CD4-positive, alpha-beta T cell (primary cell): ENCODE measurements at regions not wholly inside any gene's neighbourhood (a gene's known extent, or its start where the extent isn't known, plus 50 kb on each side); places are given as distances from the start of the nearest gene placed in this dataset.

ENCODE experiments used
- ATAC-seq: fragments of 200-7000 bp; cut with Tn5 transposase; one replicate; pipeline ENCODE4 v1.10.0; 2022; ENCODE audit warnings: mild to moderate bottlenecking; ENCODE audit not compliant: poor library complexity
- CTCF ChIA-PET: fragments of 350-600 bp; sonication (Branson Sonifier 250); formaldehyde crosslinking; loops from one replicate; lab custom pipeline; 2021; ENCODE audit warnings: antibody characterized with exemption, inconsistent platforms; lab: Charles Lee
- POLR2A ChIA-PET: fragments of 350-600 bp; sonication (Branson Sonifier 250); formaldehyde crosslinking; loops from one replicate; lab custom pipeline; 2021; ENCODE audit warnings: antibody characterized with exemption, inconsistent platforms; lab: Charles Lee
- DNase-seq, 14 experiments: peaks; one replicate each; pipeline ENCODE4 v3.0.0-alpha.2; 2013 to 2020; ENCODE audit warnings: mixed read lengths in 2 of 14
- H3K27ac ChIP-seq, 2 donors: one replicate each; pipeline versions ENCODE4 v1.5.1 to v1.7.0; 2013; ENCODE audit warnings: low read length in 2 of 2, low read depth in 1 of 2, mild to moderate bottlenecking in 1 of 2
- H3K27me3 ChIP-seq, 2 experiments: 1 replicate in 1 of 2; 2 replicates in 1 of 2; pipeline versions ENCODE4 v1.6.1 to v1.7.0; 2013; ENCODE audit warnings: low read length in 2 of 2, control low read depth in 1 of 2, mild to moderate bottlenecking in 1 of 2, moderate library complexity in 1 of 2; ENCODE audit not compliant: insufficient read depth in 2 of 2, control insufficient read depth in 1 of 2
- H3K36me3 ChIP-seq: one replicate; pipeline ENCODE4 v1.6.1; 2013; ENCODE audit warnings: low read length, control low read depth; ENCODE audit not compliant: insufficient read depth
- H3K4me1 ChIP-seq: one replicate; pipeline ENCODE4 v1.6.1; 2013; ENCODE audit warnings: low read length, control low read depth; ENCODE audit not compliant: insufficient read depth
- H3K4me3 ChIP-seq: one replicate; pipeline ENCODE4 v1.5.1; 2013; ENCODE audit warnings: mild to moderate bottlenecking, low read length, moderate library complexity
- H3K9me3 ChIP-seq, 2 experiments: 1 replicate in 1 of 2; 2 replicates in 1 of 2; pipeline versions ENCODE4 v1.6.1 to v1.7.0; 2013; ENCODE audit warnings: low read length in 2 of 2, mild to moderate bottlenecking in 2 of 2, control low read depth in 1 of 2, moderate library complexity in 1 of 2; ENCODE audit not compliant: control insufficient read depth in 1 of 2, insufficient read depth in 1 of 2
- H3K27ac Mint-ChIP-seq: one replicate; pipeline ENCODE4 v1.8.0; 2020; ENCODE audit warnings: mixed read lengths
- H3K27me3 Mint-ChIP-seq: one replicate; pipeline ENCODE4 v1.8.0; 2021; ENCODE audit warnings: mixed read lengths
- H3K36me3 Mint-ChIP-seq: one replicate; pipeline ENCODE4 v1.8.0; 2021; ENCODE audit warnings: low read depth, mixed read lengths
- H3K4me1 Mint-ChIP-seq: one replicate; pipeline ENCODE4 v1.8.0; 2021; ENCODE audit warnings: low read depth, mixed read lengths
- H3K4me3 Mint-ChIP-seq: one replicate; pipeline ENCODE4 v1.8.0; 2020; ENCODE audit warnings: mild to moderate bottlenecking, mixed read lengths
- H3K9me3 Mint-ChIP-seq: one replicate; pipeline ENCODE4 v1.8.0; 2020; ENCODE audit warnings: mixed read lengths
- CTCF ChIP-seq: fragments of 200-600 bp; IDR thresholded peaks from one replicate; pipeline ENCODE4 v1.8.0; 2022; ENCODE audit warnings: antibody characterized with exemption, mild to moderate bottlenecking
- intact Hi-C, 2 experiments: fragments of 100-400 bp; cut with DNase I in 1 of 2; cut with micrococcal nuclease in 1 of 2; formaldehyde crosslinking; loops; one replicate each; pipeline versions ENCODE4 v1.15.1 to v1.9.0; 2023 to 2025; cut with DNase I, micrococcal nuclease

GRCh38 chr14:36001936-36002335, 174.6 kb downstream of the PTCSC3 start:
- ChIA-PET CTCF (no interaction called here), POLR2A (no interaction called here)
- Mint-ChIP-seq H3K36me3 (no peaks in the 10 kb centered on the region), H3K9me3 (no peaks in the 10 kb centered on the region), H3K4me1 (no peaks in the 10 kb centered on the region), H3K27ac (no peak overlapping the region), H3K4me3 (no peak overlapping the region), H3K27me3 (peaks cover 4% of the 10 kb centered on the region)
- H3K9me3 ChIP-seq: no peaks in the 10 kb centered on the region
- H3K27me3 ChIP-seq: peaks cover 3 to 4% of the 10 kb centered on the region in 2 experiments
- H3K27ac ChIP-seq: no peak overlapping the region
- TF ChIP-seq CTCF: no peak
- ATAC-seq (no peak), DNase-seq (no peak)
- no peaks in the 10 kb centered on the region for H3K36me3 ChIP-seq
- intact Hi-C loops: no loop called here
- H3K4me3 ChIP-seq: no peak overlapping the region
- no peaks in the 10 kb centered on the region for H3K4me1 ChIP-seq

- no peaks in the 10 kb centered on the region for H3K9me3 Mint-ChIP-seq
- CTCF ChIA-PET: interaction anchor here (1.1 kb wide), 1 partner anchor 11 kb away, joined by 3 read pairs; no protein-coding TSS in a partner anchor
- H3K4me3 Mint-ChIP-seq: no peak overlapping the region
- no peaks in the 10 kb centered on the region for H3K4me1 Mint-ChIP-seq
- ATAC-seq (no peak), DNase-seq (no peak)
- no peak overlapping the region for H3K4me3 ChIP-seq
- no peaks in the 10 kb centered on the region for H3K36me3 Mint-ChIP-seq
- H3K27me3 ChIP-seq: peaks cover 3 to 4% of the 10 kb centered on the region in 2 experiments
- H3K27ac ChIP-seq: no peak overlapping the region
- H3K9me3 ChIP-seq: no peaks in the 10 kb centered on the region
- intact Hi-C loops: no loop called here
- H3K27ac Mint-ChIP-seq: no peak overlapping the region
- peaks cover 4% of the 10 kb centered on the region for H3K27me3 Mint-ChIP-seq
- no peak for TF ChIP-seq CTCF
- POLR2A ChIA-PET: no interaction called here
- no peaks in the 10 kb centered on the region for H3K36me3 ChIP-seq
- H3K4me1 ChIP-seq: no peaks in the 10 kb centered on the region
Measured at GRCh38 chr14:35999294-35999693, 173.2 kb downstream of the BRMS1L start.

DNA sequence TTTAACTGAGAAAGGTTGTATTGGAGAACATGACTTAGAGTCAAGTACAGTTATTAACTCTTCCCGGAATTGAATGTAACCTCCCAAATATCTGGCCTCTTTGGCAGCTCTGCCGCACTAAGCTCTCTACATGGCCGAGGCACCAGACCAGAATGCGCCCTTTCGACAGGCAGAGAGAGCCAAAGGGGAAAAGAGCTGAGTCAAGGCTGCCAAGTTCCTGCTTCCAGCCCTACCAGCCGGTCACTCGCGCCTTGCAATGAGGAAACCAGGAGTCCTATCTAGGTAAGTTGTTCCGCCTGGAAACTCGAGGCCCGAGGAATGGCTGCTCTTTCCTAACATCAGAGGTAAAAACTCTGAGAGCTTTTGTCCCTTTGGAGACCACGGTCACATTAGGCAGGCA, 172.2 kb downstream of the BRMS1L start:
- H3K27me3 Mint-ChIP-seq: peaks cover 4% of the 10 kb centered on the region
- Histone ChIP-seq H3K27me3 (peaks cover 3 to 4% of the 10 kb centered on the region in 2 experiments), H3K4me1 (no peaks in the 10 kb centered on the region), H3K9me3 (no peaks in the 10 kb centered on the region), H3K36me3 (no peaks in the 10 kb centered on the region), H3K27ac (no peak overlapping the region), H3K4me3 (no peak overlapping the region)
- no peaks in the 10 kb centered on the region for H3K9me3 Mint-ChIP-seq
- DNase-seq (no peak), ATAC-seq (no peak)
- no peak for TF ChIP-seq CTCF
- CTCF ChIA-PET: no interaction called here
- H3K4me3 Mint-ChIP-seq: no peak overlapping the region
- no peaks in the 10 kb centered on the region for H3K36me3 Mint-ChIP-seq
- POLR2A ChIA-PET: no interaction called here
- intact Hi-C loops: no loop called here
- H3K27ac Mint-ChIP-seq: no peak overlapping the region
- H3K4me1 Mint-ChIP-seq: no peaks in the 10 kb centered on the region
